Gastrocnemius medialis (tissue), 4 donors: ENCODE measurements at regions not wholly inside any gene's neighbourhood (a gene's known extent, or its start where the extent isn't known, plus 50 kb on each side); places are given as distances from the start of the nearest gene placed in this dataset.

Source experiments
- ATAC-seq, 2 donors: fragments of 150-250 bp; one replicate each; pipeline ENCODE4 v1.9.1; 2016
- DNase-seq, 2 donors: peaks; one replicate each; pipeline ENCODE4 v3.0.0-alpha.2; 2019
- H3K27ac ChIP-seq, 4 donors: fragments of 200-600 bp; sonication (generic); 1 replicate in 1 of 4; 2 replicates in 3 of 4; pipeline ENCODE4 v1.5.1; 2016 to 2018; ENCODE audit warnings: mild to moderate bottlenecking in 2 of 4, moderate library complexity in 1 of 4
- H3K27me3 ChIP-seq, 3 donors: fragments of 200-600 bp; sonication (generic) in 2 of 3; 1 replicate in 1 of 3; 2 replicates in 2 of 3; pipeline versions ENCODE4 v1.5.1 to v1.6.0; 2016 to 2019; ENCODE audit warnings: mild to moderate bottlenecking in 1 of 3, moderate library complexity in 1 of 3
- H3K36me3 ChIP-seq, 2 donors: fragments of 200-600 bp; sonication (generic) in 1 of 2; one replicate each; pipeline ENCODE4 v1.5.1; 2017 to 2018
- H3K4me1 ChIP-seq, 2 donors: fragments of 200-600 bp; sonication (generic) in 1 of 2; one replicate each; pipeline ENCODE4 v1.5.1; 2016 to 2017; ENCODE audit warnings: mild to moderate bottlenecking in 2 of 2
- H3K4me3 ChIP-seq, 4 donors: fragments of 200-600 bp; sonication (generic) in 3 of 4; 1 replicate in 1 of 4; 2 replicates in 3 of 4; pipeline ENCODE4 v1.5.1; 2016 to 2019; ENCODE audit warnings: mild to moderate bottlenecking in 2 of 4
- H3K9me3 ChIP-seq, 3 donors: fragments of 200-600 bp; sonication (generic) in 2 of 3; 1 replicate in 1 of 3; 2 replicates in 2 of 3; pipeline ENCODE4 v1.5.1; 2016 to 2019
- CTCF ChIP-seq, 5 experiments: fragments of 450-650 bp in 3 of 5; fragments of 200-600 bp in 2 of 5; sonication (generic) in 2 of 5; IDR thresholded peaks in 4 of 5; conservative IDR thresholded peaks in 1 of 5; 1 replicate in 4 of 5; 2 replicates in 1 of 5; pipeline ENCODE4 v1.5.1; 2016 to 2019; ENCODE audit warnings: antibody characterized with exemption in 5 of 5, mild to moderate bottlenecking in 3 of 5, moderate library complexity in 3 of 5
- POLR2A ChIP-seq, 2 donors: fragments of 450-650 bp; IDR thresholded peaks; one replicate each; pipeline ENCODE4 v1.6.1; 2017; ENCODE audit warnings: antibody characterized with exemption in 2 of 2, mild to moderate bottlenecking in 2 of 2, moderate library complexity in 2 of 2
- in situ Hi-C, 4 donors: fragments of 200-750 bp; cut with MboI; loops; one replicate each; pipeline versions ENCODE4 v1.15.0 to v1.8.0; 2017; ENCODE audit warnings: low sequenced_read_pairs in 4 of 4
- intact Hi-C: fragments of 100-400 bp; cut with DNase I; formaldehyde crosslinking; loops from one replicate; pipeline ENCODE4 v1.15.1; 2023; ENCODE audit warnings: low total_unique reads

- H3K9me3 ChIP-seq: no peaks in the 10 kb centered on the region
- intact Hi-C loops: no loop called here
These were observed 99.8 kb upstream of the NOCT start for GRCh38 chr4:138915756-138916155.

GRCh38 chr4:138912704-138913340, 102.8 kb upstream of the NOCT start:
- H3K27ac ChIP-seq: peak overlapping the region in 2 of 4 donors; percentile 61 to 67
- H3K9me3 ChIP-seq: no peaks in the 10 kb centered on the region
- DNase-seq (no peak), ATAC-seq (no peak)
- H3K4me3 ChIP-seq: no peak overlapping the region
- intact Hi-C loops: no loop called here
- in situ Hi-C loops: no loop called here
- no peaks in the 10 kb centered on the region for H3K27me3 ChIP-seq
- no peaks in the 10 kb centered on the region for H3K36me3 ChIP-seq
- TF ChIP-seq CTCF (IDR thresholded peaks at IDR 0.05 in 4 of 5, conservative IDR thresholded peaks at IDR 0.05 in 1 of 5) (no peak), POLR2A (IDR thresholded peaks at IDR 0.05) (no peak)
- H3K4me1 ChIP-seq: peaks cover 18 to 20% of the 10 kb centered on the region in 2 donors

More at GRCh38 chr4:138915756-138916155, 99.8 kb upstream of the NOCT start:
- no peaks in the 10 kb centered on the region for H3K36me3 ChIP-seq
- no peak for ATAC-seq
- no peak for DNase-seq
- no peak overlapping the region for H3K27ac ChIP-seq
- in situ Hi-C loops: no loop called here
- no peaks in the 10 kb centered on the region for H3K27me3 ChIP-seq
- H3K4me1 ChIP-seq: peaks cover 13 to 16% of the 10 kb centered on the region in 2 donors
- TF ChIP-seq POLR2A (IDR thresholded peaks at IDR 0.05) (no peak), CTCF (IDR thresholded peaks at IDR 0.05 in 4 of 5, conservative IDR thresholded peaks at IDR 0.05 in 1 of 5) (no peak)
- no peak overlapping the region for H3K4me3 ChIP-seq

GRCh38 chr4:138911909-138912703, 103.5 kb upstream of the NOCT start:
- no peaks in the 10 kb centered on the region for H3K27me3 ChIP-seq
- no peak for DNase-seq
- H3K27ac ChIP-seq: peak overlapping the region; percentile 53 to 72 (median 64)
- intact Hi-C loops (no loop called here), in situ Hi-C loops (no loop called here)
- TF ChIP-seq POLR2A (IDR thresholded peaks at IDR 0.05) (no peak), CTCF (IDR thresholded peaks at IDR 0.05 in 4 of 5, conservative IDR thresholded peaks at IDR 0.05 in 1 of 5) (no peak)
- H3K4me1 ChIP-seq: peaks cover 18 to 20% of the 10 kb centered on the region in 2 donors
- no peak for ATAC-seq
- no peak overlapping the region for H3K4me3 ChIP-seq
- H3K36me3 ChIP-seq: no peaks in the 10 kb centered on the region
- H3K9me3 ChIP-seq: no peaks in the 10 kb centered on the region

- no peaks in the 10 kb centered on the region for H3K9me3 ChIP-seq
- intact Hi-C loops: no loop called here
- DNase-seq: peak; percentile 22 to 24
- ATAC-seq: peak; percentile 82 to 90
- TF ChIP-seq CTCF (IDR thresholded peaks at IDR 0.05 in 4 of 5, conservative IDR thresholded peaks at IDR 0.05 in 1 of 5) (no peak), POLR2A (IDR thresholded peaks at IDR 0.05) (peak in 1 of 2 donors; percentile 27)
- H3K27me3 ChIP-seq: no peaks in the 10 kb centered on the region
- H3K4me3 ChIP-seq: no peak overlapping the region
- peak overlapping the region; percentile 53 to 72 (median 64) for H3K27ac ChIP-seq
- in situ Hi-C loops: no loop called here
- H3K36me3 ChIP-seq: no peaks in the 10 kb centered on the region
- H3K4me1 ChIP-seq: peaks cover 18 to 20% of the 10 kb centered on the region in 2 donors
These were observed 104.7 kb upstream of the NOCT start for GRCh38 chr4:138910914-138911336.
